Lower lobe of right lung (tissue), 2 donors: ENCODE measurements at regions not wholly inside any gene's neighbourhood (a gene's known extent, or its start where the extent isn't known, plus 50 kb on each side); places are given as distances from the start of the nearest gene placed in this dataset.
"Not testable (repeated sequence)": the region's sequence is repeated elsewhere in the genome, so short reads cannot be mapped to it uniquely, and the experiment has no call there.

Source experiments
- ATAC-seq, 2 donors: fragments of 200-7000 bp; cut with Tn5 transposase; one replicate each; pipeline ENCODE4 v1.9.1; 2020 to 2022; ENCODE audit warnings: mild to moderate bottlenecking in 2 of 2, moderate library complexity in 2 of 2
- DNase-seq: peaks from one replicate; pipeline ENCODE4 v3.0.0-alpha.2; 2020
- H3K27ac ChIP-seq: fragments of 200-600 bp; one replicate; pipeline ENCODE4 v1.8.0; 2022
- H3K27me3 ChIP-seq: fragments of 200-600 bp; one replicate; pipeline ENCODE4 v1.8.0; 2022; ENCODE audit warnings: low read depth
- H3K36me3 ChIP-seq: fragments of 200-600 bp; one replicate; pipeline ENCODE4 v1.8.0; 2022; ENCODE audit warnings: mild to moderate bottlenecking
- H3K4me1 ChIP-seq: fragments of 200-600 bp; one replicate; pipeline ENCODE4 v1.8.0; 2022
- H3K4me3 ChIP-seq: fragments of 200-600 bp; one replicate; pipeline ENCODE4 v1.8.0; 2022; ENCODE audit warnings: mild to moderate bottlenecking
- H3K9me3 ChIP-seq: fragments of 200-600 bp; one replicate; pipeline ENCODE4 v1.8.0; 2022
- intact Hi-C: fragments of 100-400 bp; cut with DNase I; formaldehyde crosslinking; loops from one replicate; pipeline ENCODE4 v1.11.0; 2022
- TF ChIP-seq, protein P1 (sequence below): fragments of 200-600 bp; IDR thresholded peaks from one replicate; pipeline ENCODE4 v1.8.0; 2022; ENCODE audit warnings: antibody characterized with exemption, mild to moderate bottlenecking
- donor health status: DM: no; HTN: yes; CAD: no; lungs with severe emphysema.

DNA sequence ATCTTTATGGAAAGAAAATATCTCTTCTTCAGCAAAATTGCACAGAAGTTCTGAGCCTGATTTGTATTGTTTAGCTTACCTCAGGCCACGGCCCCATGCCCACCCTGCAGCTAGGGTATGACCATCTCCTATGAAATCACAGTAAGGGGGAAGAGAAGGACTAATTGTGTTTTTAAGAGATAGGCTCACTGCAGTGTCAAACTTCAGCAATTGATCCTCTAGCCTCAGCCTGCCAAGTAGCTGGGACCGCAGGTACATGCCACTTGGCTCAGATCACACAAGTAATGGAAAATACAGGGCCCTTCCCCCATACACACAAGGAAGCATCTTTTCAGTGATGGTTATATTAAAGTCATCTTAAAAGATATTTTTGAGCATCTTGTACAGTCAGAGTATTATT, 60.0 kb downstream of the DMAC1 start:
- intact Hi-C loops, result no loop called here
- Histone ChIP-seq H3K27me3 (no peaks in the 10 kb centered on the region), H3K27ac (no peak overlapping the region), H3K36me3 (no peaks in the 10 kb centered on the region), H3K9me3 (no peaks in the 10 kb centered on the region), H3K4me3 (no peak overlapping the region), H3K4me1 (no peaks in the 10 kb centered on the region)
- ATAC-seq (no peak), DNase-seq (no peak)
- TF ChIP-seq, protein P1, sequence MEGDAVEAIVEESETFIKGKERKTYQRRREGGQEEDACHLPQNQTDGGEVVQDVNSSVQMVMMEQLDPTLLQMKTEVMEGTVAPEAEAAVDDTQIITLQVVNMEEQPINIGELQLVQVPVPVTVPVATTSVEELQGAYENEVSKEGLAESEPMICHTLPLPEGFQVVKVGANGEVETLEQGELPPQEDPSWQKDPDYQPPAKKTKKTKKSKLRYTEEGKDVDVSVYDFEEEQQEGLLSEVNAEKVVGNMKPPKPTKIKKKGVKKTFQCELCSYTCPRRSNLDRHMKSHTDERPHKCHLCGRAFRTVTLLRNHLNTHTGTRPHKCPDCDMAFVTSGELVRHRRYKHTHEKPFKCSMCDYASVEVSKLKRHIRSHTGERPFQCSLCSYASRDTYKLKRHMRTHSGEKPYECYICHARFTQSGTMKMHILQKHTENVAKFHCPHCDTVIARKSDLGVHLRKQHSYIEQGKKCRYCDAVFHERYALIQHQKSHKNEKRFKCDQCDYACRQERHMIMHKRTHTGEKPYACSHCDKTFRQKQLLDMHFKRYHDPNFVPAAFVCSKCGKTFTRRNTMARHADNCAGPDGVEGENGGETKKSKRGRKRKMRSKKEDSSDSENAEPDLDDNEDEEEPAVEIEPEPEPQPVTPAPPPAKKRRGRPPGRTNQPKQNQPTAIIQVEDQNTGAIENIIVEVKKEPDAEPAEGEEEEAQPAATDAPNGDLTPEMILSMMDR, result no peak

DNA sequence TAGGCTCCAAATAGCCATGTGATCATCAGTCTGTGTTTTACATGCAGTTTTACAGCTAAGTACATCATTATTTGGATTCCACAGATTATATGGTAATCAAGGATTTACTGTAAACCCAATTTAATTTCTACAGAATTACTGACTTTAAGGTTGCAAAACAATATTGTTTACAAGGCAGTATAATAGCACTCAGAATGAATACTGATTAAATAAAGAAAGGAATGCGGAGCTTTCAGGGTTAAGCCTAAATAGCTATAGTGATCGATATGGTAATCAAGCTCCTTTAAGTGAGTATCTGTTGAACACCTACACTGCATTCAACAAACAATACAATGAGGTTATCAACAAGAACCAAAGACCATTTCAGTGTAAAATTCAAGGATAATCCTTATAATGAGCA, 64.3 kb downstream of the DMAC1 start:
- no peak overlapping the region for H3K27ac ChIP-seq
- intact Hi-C loops, result no loop called here
- no peak for ATAC-seq
- DNase-seq, result no peak
- H3K27me3 ChIP-seq, result no peaks in the 10 kb centered on the region
- H3K4me3 ChIP-seq, result no peak overlapping the region
- no peaks in the 10 kb centered on the region for H3K4me1 ChIP-seq
- H3K36me3 ChIP-seq, result no peaks in the 10 kb centered on the region
- TF ChIP-seq, protein P1, result no peak
- H3K9me3 ChIP-seq, result no peaks in the 10 kb centered on the region

DNA sequence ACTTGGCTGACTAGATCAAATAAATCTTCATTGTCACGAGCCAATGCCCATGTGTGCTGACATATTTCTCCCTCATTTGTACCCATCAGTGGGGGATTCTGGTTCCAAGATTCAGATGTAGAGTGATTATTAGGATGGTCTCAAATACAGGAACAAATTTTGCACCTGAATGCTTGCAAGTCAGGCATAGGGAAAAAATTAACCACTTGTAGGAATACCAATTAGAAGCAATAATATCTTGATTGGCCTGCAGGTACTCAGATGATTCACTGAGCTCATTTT, 69.5 kb downstream of the DMAC1 start:
- Histone ChIP-seq H3K27me3 (no peaks in the 10 kb centered on the region), H3K27ac (no peak overlapping the region), H3K4me3 (no peak overlapping the region), H3K9me3 (no peaks in the 10 kb centered on the region), H3K4me1 (no peaks in the 10 kb centered on the region), H3K36me3 (no peaks in the 10 kb centered on the region)
- DNase-seq, result no peak
- TF ChIP-seq, protein P1, result no peak
- intact Hi-C loops, result no loop called here
- no peak for ATAC-seq

DNA sequence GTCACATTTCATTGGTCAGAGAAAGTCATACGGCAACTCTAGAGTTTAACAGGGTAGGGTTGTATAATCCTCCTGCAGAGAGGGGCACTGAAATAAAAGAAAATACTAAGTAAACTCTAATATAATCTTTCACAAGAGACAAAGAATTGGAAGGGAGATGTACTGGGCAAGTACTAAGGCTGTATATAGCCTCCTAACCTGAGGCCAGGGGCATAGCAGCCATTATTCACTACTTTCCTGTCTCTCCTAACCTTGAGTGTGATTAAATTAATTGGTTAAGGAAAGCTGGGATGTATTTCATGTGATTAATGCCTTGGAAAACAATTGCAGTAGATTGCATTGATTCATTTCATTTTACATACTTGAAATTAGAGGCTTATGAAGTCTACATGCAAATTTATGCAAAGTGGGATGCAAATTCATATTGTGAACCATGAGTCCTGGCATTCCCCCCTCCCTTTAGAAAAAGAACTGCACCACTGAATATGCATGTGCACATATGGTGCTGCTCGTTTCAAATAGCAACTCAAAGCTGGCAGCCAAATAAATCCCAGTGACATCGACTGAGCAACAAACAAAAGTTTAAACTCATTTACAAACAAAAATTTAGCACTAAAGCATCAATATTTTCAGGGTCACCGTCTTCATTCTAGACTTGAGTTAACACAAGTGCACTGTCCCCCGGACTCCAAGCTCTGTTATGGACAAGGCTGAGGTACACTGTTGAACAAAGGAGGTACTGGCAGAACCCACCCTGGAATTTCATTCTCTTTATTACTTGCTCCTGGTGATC, 70.0 kb downstream of the DMAC1 start:
- Histone ChIP-seq H3K9me3 (no peaks in the 10 kb centered on the region), H3K36me3 (no peaks in the 10 kb centered on the region), H3K27ac (no peak overlapping the region), H3K4me1 (no peaks in the 10 kb centered on the region), H3K4me3 (no peak overlapping the region), H3K27me3 (no peaks in the 10 kb centered on the region)
- no peak for DNase-seq
- intact Hi-C loops, result no loop called here
- TF ChIP-seq, protein P1, result no peak
- ATAC-seq, result no peak

DNA sequence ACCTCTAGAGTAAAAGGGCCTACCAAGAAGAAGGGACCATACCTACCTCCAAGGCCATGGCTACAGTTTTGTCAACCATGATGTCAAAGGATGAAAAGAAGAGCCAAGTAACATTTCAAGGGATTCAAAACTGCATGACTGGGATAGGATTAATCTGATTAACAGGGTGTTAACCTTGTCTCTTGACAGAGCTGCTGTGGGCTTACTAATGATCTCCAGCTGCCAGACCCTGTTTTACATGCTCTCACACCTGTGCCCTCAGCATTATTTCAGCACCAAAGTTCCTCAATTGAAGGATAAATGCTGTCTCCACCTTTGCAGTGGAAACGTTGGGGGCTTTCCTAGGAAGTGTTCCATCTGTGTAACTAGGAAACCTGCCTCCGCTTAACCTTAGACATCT, 78.3 kb downstream of the DMAC1 start:
- intact Hi-C loops, result no loop called here
- Histone ChIP-seq H3K9me3 (no peaks in the 10 kb centered on the region), H3K4me3 (no peak overlapping the region), H3K27ac (no peak overlapping the region), H3K27me3 (no peaks in the 10 kb centered on the region), H3K4me1 (no peaks in the 10 kb centered on the region), H3K36me3 (no peaks in the 10 kb centered on the region)
- TF ChIP-seq, protein P1, result no peak
- DNase-seq (no peak), ATAC-seq (no peak)

DNA sequence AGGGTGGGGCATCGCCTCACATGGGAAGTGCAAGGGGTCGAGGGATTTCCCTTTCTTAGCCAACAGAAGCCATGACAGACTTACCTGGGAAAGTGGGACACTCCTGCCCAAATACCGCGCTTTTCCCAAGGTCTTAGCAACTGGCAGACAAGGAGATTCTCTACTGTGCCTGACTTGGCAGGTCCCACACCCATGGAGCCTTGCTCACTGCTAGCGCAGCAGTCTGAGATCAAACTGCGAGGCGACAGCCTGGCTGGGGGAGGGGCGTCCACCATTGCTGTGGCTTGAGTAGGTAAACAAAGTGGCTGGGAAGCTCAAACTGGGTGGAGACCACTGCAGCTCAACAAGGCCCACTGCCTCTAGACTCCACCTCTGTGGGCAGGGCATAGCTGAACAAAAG, 86.5 kb downstream of the DMAC1 start:
- H3K27ac ChIP-seq, ATAC-seq, H3K27me3 ChIP-seq, H3K9me3 ChIP-seq, H3K4me1 ChIP-seq, H3K36me3 ChIP-seq, DNase-seq, intact Hi-C loops, H3K4me3 ChIP-seq: not testable (repeated sequence)
